ENCODE measurements at regions not wholly inside any gene's neighbourhood (a gene's known extent, or its start where the extent isn't known, plus 50 kb on each side); places are given as distances from the start of the nearest gene placed in this dataset.

DNA sequence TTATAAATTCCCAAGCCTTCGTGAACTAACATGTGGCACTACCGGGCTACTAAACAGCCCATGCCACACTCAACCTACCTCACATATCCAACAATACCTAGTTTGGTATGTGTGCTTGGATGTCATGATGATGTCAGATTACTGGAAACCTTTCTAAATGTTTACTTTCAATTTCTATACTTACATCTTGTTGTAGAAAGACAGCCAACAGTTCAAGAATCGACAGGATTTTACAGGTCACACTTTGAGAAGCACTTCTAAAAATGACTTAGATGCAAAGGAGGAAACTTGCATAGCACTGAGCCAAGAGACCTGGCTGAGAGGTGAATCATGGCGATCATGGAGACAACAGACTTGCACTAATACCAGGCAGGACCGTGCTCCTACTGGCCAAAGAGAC is 209.9 kb downstream of the COL4A1 start:
- DNase-seq (ENCODE audit: low read depth): no peak

DNA sequence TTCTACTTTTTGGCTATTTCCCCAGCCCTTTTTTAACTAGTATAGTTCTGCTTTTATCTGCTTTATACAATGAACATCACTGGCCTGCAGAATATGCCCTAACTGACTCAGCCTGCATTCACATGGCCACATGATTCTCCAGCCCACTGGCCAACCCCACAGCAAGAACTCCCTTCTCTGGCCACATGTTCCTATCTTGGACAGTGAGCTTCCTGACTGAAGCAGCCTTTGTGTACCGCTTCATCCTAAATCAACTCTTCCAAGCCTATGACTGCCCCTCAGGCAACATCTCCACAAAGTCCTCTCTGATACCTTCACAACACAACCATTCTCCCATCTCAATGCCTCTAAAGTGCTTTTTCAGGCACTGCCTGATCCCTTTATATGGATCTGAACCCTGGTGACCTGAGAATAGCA is 214.1 kb downstream of the COL4A1 start:
- DNase-seq (ENCODE audit: low read depth): peak; percentile 56

DNA sequence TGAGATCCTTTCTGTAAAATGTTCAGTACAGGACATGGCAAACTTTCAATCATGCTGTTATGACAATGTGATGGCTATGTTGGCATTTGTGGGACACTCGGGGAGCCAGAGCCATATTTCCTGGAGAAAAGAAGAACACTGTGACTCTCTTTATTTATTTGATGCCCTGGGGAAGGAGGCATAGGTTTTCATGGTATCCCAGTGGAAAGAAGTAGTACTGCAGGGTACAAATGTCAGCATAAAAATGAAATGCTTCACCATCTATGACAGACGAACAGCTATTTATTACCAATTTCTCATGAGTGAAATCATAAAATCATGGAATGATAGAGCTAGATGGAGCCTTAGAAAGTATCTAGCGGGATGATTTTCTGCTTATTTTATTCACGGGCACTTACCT is 217.1 kb downstream of the COL4A1 start:
- no peak for DNase-seq (ENCODE audit: low read depth)

DNA sequence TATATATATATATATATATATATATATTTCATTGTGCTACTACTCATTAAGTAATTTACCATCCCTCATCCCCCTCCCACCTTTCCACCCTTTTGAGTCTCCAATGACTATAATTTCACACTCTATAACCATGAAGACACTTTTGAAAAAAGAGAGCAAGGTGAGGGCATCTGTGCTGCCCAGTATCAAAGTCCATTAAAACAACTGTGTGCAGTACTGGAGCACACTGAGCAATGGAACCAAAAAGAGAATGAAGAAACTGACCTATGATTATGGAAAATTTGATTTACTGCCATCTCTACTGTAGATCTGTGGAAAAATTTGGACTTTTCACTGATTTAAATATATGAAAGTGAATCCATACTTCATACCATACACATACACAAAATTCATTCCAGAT is 217.9 kb downstream of the COL4A1 start:
- no peak for DNase-seq (ENCODE audit: low read depth)

DNA sequence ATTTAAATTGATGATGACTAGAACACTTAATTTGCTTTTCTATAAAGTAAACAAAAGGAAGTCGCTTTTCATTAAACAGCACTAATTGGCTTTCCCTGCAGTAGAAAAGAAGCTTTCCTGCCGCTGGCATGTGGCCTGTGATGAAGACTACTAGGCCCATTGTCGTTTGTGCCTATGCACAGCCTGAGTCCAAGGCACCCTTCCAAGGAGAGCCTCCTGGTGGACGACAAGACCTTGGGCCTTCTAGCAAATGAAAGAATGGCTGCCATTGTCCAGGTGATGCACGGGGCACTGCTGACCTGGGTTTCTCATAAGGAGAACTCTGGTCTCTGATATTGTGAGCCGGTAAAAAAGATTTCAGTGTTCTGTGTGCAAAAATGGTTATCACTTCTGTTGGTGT is 233.0 kb downstream of the COL4A1 start:
- no peak for DNase-seq (ENCODE audit: low read depth)

DNA sequence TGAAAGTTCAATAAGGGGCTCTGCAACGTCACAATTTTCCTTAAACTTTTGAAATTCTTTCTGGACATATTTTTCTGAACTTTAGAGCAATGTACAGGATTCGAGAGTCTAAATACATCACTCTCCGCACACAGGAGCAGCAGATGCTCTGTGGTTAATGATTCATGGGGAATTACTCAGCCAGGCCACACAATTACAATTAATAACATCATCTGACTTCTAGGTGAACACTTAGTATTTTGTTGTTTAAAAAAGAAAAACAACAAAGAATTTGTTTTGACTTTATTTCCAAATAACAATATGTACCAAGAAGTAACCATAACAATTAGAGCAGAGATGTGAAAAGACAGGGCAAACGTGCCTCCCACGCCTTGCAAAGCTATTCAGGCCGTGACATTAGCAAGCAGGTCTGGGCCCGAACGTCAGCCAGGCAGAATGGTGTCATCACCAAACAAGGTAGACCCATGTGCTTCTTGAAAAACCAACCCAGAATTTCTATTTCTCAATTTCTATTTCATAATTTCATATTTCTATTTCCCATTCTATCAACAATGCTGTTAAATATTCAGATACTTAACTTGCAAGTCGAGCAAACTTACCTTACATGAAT is 236.3 kb downstream of the COL4A1 start:
- DNase-seq (ENCODE audit: low read depth): peak; percentile 64

DNA sequence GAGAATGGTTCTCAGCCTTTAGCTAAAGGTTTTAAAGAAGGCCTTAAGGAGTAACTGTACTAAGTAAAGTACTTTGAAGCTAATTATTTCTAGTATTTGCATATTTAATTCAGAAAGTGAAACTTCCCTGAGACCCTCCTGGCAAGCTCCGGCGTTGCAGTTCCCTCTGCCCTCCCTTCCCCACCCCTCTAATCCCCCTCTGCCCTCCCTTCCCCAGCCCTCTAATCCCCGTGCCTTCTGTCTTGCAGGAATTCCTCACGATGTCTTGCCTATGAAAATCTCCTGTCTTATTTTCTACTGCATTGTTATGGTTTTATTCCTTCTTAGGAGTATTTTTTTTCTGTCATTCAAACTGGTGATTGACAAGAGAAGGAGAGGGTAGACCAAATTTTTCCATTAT is 236.9 kb downstream of the COL4A1 start:
- no peak for DNase-seq (ENCODE audit: low read depth)

DNA sequence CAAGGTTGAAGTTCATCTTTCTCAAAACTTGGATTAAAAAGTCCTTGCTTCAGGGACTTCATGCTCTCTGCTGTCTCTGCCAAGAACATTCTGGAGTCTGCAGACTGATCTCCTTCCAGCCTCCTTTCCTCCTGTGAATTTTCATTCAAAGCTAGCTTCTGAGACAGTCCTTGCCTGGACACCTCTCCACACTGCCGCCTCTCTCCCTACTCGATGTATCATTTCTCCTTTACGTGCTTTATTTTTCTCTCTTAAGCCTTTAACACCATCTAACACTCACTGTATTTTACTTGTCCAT is 238.8 kb downstream of the COL4A1 start:
- no peak for DNase-seq (ENCODE audit: low read depth)

GRCh38 chr13:110067355-110068175 is 239.4 kb downstream of the COL4A1 start:
- no peak for DNase-seq (ENCODE audit: low read depth)

DNA sequence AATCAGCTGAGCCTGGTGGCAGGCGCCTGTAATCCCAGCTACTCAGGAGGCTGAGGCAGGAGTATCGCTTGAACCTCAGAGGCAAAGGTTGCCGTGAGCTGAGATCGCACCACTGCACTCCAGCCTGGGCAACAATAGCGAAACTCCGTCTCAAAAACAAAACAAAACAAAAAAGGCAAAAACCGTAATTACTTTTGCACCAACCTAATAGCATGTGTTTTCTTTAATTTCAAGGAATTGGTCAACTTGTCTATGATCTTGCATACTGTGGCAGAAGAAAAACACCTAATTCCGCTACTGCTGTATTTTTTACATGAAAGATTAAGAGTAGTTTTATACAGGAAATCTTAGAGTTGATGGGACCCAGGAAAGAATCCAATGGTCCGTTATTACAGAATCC is 241.2 kb downstream of the COL4A1 start:
- DNase-seq (ENCODE audit: low read depth): no peak

DNA sequence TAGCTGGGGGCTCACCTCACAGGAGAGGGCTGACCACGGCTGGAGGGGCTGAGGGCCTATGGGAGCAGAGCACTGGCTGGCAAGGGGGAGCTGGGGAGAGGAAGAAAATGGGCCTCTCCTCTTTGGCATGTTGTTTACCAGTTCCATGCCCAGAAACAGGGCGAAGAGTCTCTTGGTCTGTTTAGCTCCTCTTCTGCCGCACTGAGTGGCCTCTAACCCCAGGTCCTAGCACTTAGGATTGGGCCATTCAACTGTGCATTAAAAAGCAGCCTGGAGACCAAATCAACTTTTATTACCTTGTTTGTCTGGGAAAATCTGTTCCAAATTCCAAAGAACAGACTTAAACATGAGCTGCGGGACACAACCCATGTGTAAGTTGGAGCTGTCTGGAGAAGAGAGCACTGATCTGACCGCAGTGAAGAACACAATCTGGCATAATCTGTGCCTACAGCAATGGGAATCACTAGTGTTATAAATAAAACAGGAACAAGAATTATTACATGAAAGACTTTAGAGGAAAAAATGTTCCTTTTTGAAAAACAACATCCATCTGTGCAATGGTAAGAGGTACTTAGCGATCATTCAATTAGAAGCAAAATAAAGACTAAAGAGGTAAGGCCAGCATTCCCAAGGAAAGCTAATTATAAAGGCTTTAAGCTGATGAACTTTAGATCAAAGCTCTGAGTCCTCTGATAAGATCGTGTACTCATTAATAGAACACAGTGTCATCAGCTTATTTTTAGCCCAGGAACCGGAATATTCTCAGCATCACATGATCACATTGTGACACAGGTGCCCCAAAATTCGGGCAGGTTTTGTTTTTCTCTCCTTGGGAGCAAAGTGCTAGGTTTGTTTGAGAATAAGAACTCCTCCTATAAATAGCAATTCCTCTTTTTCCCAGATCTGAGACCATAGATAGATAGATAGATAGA is 243.2 kb downstream of the COL4A1 start:
- no peak for DNase-seq (ENCODE audit: low read depth)

DNA sequence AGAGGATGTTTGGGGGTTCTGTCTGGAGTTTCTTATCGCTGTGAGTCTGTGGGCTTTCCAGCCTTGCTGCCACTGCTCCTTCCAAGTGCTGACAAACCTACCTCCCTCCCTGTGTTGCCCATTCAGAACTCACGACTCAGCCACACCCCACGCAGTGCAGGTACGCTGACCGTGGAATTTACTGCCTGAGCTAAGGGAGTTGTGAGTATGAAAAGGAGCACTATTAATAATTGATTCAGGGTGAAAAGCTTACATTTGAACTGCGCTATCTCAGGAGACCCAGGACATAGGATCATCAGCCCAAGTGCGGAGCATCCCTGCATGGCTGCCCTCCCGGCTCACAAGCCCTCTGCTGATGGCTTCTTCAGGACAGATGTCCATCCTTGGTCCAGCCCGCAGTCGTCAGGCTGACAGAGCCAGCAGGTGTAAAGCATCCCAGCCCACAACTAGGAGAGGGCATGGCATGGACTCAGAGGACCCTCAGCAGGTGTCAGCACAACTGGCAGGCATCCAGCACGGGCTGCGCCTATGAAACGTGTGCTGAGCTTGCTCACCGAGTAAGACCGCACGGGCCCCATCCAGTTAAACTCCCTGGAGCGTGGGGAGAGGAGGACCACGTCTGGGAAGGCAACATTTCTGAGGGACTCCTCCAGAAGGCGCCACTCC is 244.0 kb downstream of the COL4A1 start:
- DNase-seq (ENCODE audit: low read depth): no peak

- no peak for DNase-seq (ENCODE audit: low read depth)
Observed at GRCh38 chr13:110062077-110062776, 244.7 kb downstream of the COL4A1 start.

- DNase-seq (ENCODE audit: low read depth): no peak
Observed at GRCh38 chr13:110061270-110061669, 245.7 kb downstream of the COL4A1 start.

DNA sequence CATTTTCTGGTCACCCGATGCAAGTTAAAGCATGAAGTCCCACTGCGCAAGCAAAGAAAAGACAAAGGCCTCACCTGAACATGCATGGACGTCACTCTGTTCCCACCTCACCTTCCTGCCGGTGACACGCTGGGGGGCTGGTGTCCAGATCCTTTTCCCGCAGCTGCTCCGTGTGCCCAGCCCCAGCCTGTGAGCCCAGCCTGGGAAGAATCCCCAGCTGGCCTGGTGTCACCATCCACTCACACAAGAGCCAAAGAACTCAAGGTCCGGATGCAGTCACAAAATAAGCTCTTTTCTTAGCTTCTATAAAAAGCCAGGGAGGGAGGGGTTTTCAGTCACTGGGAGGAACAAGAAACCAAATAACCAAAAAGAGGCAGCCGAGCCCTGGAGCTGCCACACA is 249.9 kb downstream of the COL4A1 start:
- DNase-seq (ENCODE audit: low read depth): no peak

DNA sequence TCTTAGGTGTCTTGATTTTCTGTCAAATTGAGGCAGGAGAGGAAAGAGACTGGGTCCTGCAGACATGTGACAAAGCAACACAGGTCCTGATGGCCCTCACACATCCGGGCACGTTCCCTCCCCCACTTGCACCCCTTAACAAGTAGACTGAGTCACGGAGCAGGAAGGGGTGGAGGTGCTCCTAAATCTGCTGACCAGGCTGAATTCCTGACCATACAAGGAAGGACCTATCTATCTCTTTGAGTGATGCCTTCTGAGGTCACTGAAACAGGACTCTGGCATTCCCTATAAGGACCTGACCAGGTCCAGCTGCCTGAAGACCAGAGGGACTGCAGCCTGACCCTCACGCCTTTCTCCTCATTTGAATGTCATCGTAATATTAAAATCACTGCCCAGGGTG is 250.3 kb downstream of the COL4A1 start:
- DNase-seq (ENCODE audit: low read depth): no peak

- DNase-seq (ENCODE audit: low read depth): peak; percentile 23
Observed at GRCh38 chr13:110055089-110055488, 251.9 kb downstream of the COL4A1 start.

DNA sequence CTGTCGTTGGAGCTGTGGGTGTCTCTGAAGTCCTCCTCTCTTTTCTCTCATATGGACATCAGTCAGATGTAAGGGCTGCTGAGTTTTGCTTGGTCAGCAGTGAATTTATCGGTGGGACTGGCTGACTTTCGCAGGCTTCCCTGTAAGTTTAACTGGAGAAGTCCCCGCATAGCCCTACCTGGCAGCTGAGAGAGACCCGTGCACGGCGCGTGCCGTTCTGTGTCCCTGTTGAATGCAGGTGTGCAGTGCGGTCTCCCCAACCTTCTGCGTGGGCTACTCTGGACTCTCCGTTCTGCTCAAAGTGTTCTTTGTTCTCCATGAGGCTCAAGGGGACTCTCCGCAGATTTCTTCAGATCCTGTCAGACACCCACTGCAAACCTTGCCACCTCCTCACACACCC is 252.9 kb downstream of the COL4A1 start:
- no peak for DNase-seq (ENCODE audit: low read depth)

- peak; percentile 22 for DNase-seq (ENCODE audit: low read depth)
Observed at GRCh38 chr13:110047496-110047895, 259.5 kb downstream of the COL4A1 start.

DNA sequence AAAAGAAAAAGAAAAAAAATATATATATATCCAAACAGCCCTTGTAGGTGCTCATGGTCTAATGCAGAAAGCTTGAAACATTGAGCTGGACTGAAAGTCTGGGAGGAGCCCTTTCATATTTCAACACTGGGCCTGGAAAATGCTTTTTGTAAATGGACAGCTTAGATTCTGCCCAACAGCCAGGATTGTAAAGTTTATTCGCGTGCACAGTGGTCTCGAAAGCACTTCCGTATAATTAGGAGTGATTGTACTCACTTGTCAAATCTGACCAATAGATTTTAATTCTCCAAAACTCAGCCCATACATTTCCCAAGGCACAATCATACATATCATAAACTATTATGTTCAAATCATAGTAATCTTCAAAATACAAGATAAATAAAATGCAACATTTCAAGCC is 260.1 kb downstream of the COL4A1 start:
- no peak for DNase-seq (ENCODE audit: low read depth)

DNA sequence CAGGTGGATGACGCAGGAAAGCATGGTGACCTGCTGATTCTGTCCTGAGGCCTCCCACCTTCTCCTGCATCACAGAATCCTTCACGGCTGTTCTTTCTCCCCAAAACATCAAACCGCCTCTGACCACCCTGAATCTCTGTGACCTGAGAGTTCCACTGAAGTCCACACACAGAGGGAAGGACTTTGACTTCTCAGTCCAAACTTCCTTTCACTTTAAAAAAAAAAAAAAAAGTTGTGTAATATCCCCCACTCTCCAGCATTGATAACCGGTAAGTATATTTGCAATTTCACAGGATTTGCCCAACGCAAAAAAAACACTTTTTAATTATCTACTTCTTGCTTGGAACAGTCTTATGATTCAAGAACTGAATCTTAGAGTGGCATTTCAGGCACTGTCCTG is 259.5 kb upstream of the IRS2 start:
- no peak for DNase-seq (ENCODE audit: low read depth)

DNA sequence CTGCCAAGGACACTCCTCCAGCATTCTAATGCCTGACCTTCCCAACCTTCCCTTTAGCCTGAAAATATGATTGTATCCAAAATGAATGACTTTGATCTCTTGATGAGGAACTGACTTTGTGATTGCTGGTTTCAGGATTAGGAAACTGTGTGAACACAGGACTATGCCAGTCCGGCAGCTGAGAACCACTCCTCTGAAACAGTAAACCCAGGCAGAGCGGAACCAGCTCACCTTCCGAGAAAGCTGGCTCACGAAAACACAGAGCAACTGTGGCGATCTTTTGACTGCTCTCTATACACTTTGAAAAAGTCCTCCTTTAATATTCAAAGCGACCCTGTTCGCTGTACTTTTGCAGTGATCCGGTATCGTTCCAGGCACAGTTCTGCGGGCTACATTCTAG is 258.8 kb upstream of the IRS2 start:
- DNase-seq (ENCODE audit: low read depth): no peak
